Heart left ventricle (tissue), 16 donors: ENCODE measurements at regions not wholly inside any gene's neighbourhood (a gene's known extent, or its start where the extent isn't known, plus 50 kb on each side); places are given as distances from the start of the nearest gene placed in this dataset.
A peak's percentile ranks its signal among the peaks of the same experiment; 100 is the strongest.

Source experiments
- ATAC-seq, 4 donors: fragments of 200-7000 bp; cut with Tn5 transposase; one replicate each; pipeline ENCODE4 v1.9.1; 2020 to 2022; ENCODE audit warnings: moderate library complexity in 4 of 4, mild to moderate bottlenecking in 3 of 4, moderate number of reproducible peaks in 1 of 4
- DNase-seq, 5 donors: peaks; one replicate each; pipeline ENCODE4 v3.0.0-alpha.2; 2020
- H3K27ac ChIP-seq, 12 donors: fragments of 200-600 bp; sonication (generic) in 4 of 12; one replicate each; pipeline versions ENCODE4 v1.5.0 to v1.8.0; 2016 to 2022; ENCODE audit warnings: mild to moderate bottlenecking in 2 of 12
- H3K27me3 ChIP-seq, 9 donors: fragments of 200-600 bp; sonication (generic) in 2 of 9; one replicate each; pipeline versions ENCODE4 v1.5.1 to v1.8.0; 2016 to 2022; ENCODE audit warnings: mild to moderate bottlenecking in 3 of 9
- H3K36me3 ChIP-seq, 9 donors: fragments of 200-600 bp; sonication (generic) in 2 of 9; one replicate each; pipeline versions ENCODE4 v1.5.0 to v1.8.0; 2018 to 2022; ENCODE audit warnings: mild to moderate bottlenecking in 2 of 9
- H3K4me1 ChIP-seq, 12 donors: fragments of 200-600 bp; sonication (generic) in 4 of 12; one replicate each; pipeline versions ENCODE4 v1.5.0 to v1.8.0; 2016 to 2022; ENCODE audit warnings: mild to moderate bottlenecking in 3 of 12
- H3K4me3 ChIP-seq, 12 donors: fragments of 200-600 bp; sonication (generic) in 4 of 12; one replicate each; pipeline versions ENCODE4 v1.5.0 to v1.8.0; 2017 to 2022; ENCODE audit warnings: mild to moderate bottlenecking in 9 of 12, moderate library complexity in 4 of 12
- H3K9me3 ChIP-seq, 12 donors: fragments of 200-600 bp; sonication (generic) in 4 of 12; one replicate each; pipeline versions ENCODE4 v1.5.0 to v1.8.0; 2016 to 2022; ENCODE audit warnings: mild to moderate bottlenecking in 1 of 12
- CTCF ChIP-seq, 12 donors: fragments of 200-600 bp; sonication (generic) in 4 of 12; IDR thresholded peaks; one replicate each; pipeline versions ENCODE4 v1.5.0 to v1.8.0; 2018 to 2022; ENCODE audit warnings: antibody characterized with exemption in 12 of 12, mild to moderate bottlenecking in 5 of 12
- POLR2A ChIP-seq, 2 donors: fragments of 450-650 bp; IDR thresholded peaks; one replicate each; pipeline ENCODE4 v1.6.1; 2017; ENCODE audit warnings: antibody characterized with exemption in 2 of 2, mild to moderate bottlenecking in 2 of 2, moderate library complexity in 2 of 2
- WGBS, 4 donors: extraction: QIAGEN DNeasy Blood & Tissue Kit in 2 of 4; methylation state at CpG; one replicate each; pipeline versions ENCODE4 v1.1.5 to v1.1.7; 2013 to 2018; 5-methylcytosine and 5-hydroxymethylcytosine counted together
- intact Hi-C, 10 donors: fragments of 100-400 bp; cut with DNase I; formaldehyde crosslinking; loops; one replicate each; pipeline versions ENCODE4 v1.11.1 to v1.14.2; 2022
- donor health status: ischemic (EF 13 %, LVEDD 7.1; RV severe dilation, severe dysfunction).
- donor health status: healthy with polysubstance abuse.
- donor health status: DM: no; HTN: yes; CAD: no.
- donor health status: DM: no; HTN: no; CAD: no.
- donor health status: ischemic (EF 25% LVEDD 6.9; RV normal size, moderate dysfunction).
- donor health status: ischemic (EF 25% LVEDD 5.7; RV mildly dilated, moderate dysfunction).
- donor health status: healthy.
- donor health status: DM: yes; HTN: yes; CAD: no.
- donor health status: ischemic (EF 35%, LVEDD 5.7; RV mildly dilated, moderate dysfunction).
- donor health status: nonischemic (EF 11% LVEDD 7.7; RV severe dilation, severe dysfunction).
- donor health status: DM: yes; HTN: yes; CAD: no.
- donor health status: PGD.
- donor health status: ischemic (EF 29% LVEDD 5.4; RV normal size, mild dysfunction).
- donor health status: nonischemic (EF 23%, LVEDD 6.1; RV moderate dilation, normal function).

GRCh38 chr14:104292084-104292970 lies 153.9 kb downstream of the KIF26A start:
- Histone ChIP-seq H3K9me3 (no peaks in the 10 kb centered on the region), H3K4me3 (no peak overlapping the region), H3K27me3 (peaks cover 0 to 40% (median 16%) of the 10 kb centered on the region in 9 donors), H3K36me3 (no peaks in the 10 kb centered on the region), H3K4me1 (no peaks in the 10 kb centered on the region), H3K27ac (no peak overlapping the region)
- intact Hi-C loops, result loop anchor here in 2 of 10 donors (5.0 to 10.0 kb wide), 2 partner anchors 148 to 155 kb away; partner anchors contain the start of gene KIF26A (in 1 of the 2)
- 65 to 66% (median 65%) methylated on average over 23 to 28 of the region's 28 CpGs for WGBS, 4 donors
- ATAC-seq (no peak), DNase-seq (peak in 3 of 5 donors; percentile 9 to 46 (median 11))
- TF ChIP-seq CTCF (IDR thresholded peaks at IDR 0.05) (no peak), POLR2A (IDR thresholded peaks at IDR 0.05) (no peak)

- Histone ChIP-seq H3K4me3 (no peak overlapping the region), H3K27me3 (peaks cover 0 to 40% (median 16%) of the 10 kb centered on the region in 9 donors), H3K27ac (no peak overlapping the region), H3K36me3 (no peaks in the 10 kb centered on the region), H3K4me1 (no peaks in the 10 kb centered on the region), H3K9me3 (no peaks in the 10 kb centered on the region)
- WGBS, 4 donors, result 44 to 50% (median 47%) methylated on average over 11 to 15 of the region's 15 CpGs
- TF ChIP-seq CTCF (IDR thresholded peaks at IDR 0.05) (no peak), POLR2A (IDR thresholded peaks at IDR 0.05) (no peak)
- no peak for ATAC-seq
- DNase-seq, result peak in 3 of 5 donors; percentile 18 to 56 (median 20)
- intact Hi-C loops, result loop anchor here in 2 of 10 donors (5.0 to 10.0 kb wide), 2 partner anchors 149 to 156 kb away; partner anchors contain the start of gene KIF26A (in 1 of the 2)
Measured at GRCh38 chr14:104293231-104293841, 154.9 kb downstream of the KIF26A start.

GRCh38 chr14:104293851-104294627 lies 155.7 kb downstream of the KIF26A start:
- Histone ChIP-seq H3K9me3 (no peaks in the 10 kb centered on the region), H3K4me3 (no peak overlapping the region), H3K4me1 (no peaks in the 10 kb centered on the region), H3K27ac (no peak overlapping the region), H3K27me3 (peaks cover 0 to 40% (median 16%) of the 10 kb centered on the region in 9 donors), H3K36me3 (no peaks in the 10 kb centered on the region)
- peak in 6 of 12 donors; percentile 9 to 28 (median 14) for TF ChIP-seq CTCF (IDR thresholded peaks at IDR 0.05)
- TF ChIP-seq POLR2A (IDR thresholded peaks at IDR 0.05), result no peak
- WGBS, 4 donors, result 46 to 56% (median 51%) methylated on average over 2 to 18 of the region's 18 CpGs
- peak in 3 of 5 donors; percentile 14 to 57 (median 15) for DNase-seq
- intact Hi-C loops, result loop anchor here in 2 of 10 donors (5.0 to 10.0 kb wide), 2 partner anchors 149 to 157 kb away; partner anchors contain the start of gene KIF26A (in 1 of the 2)
- ATAC-seq, result no peak
